Esophagus muscularis mucosa (tissue), 4 donors: ENCODE measurements at regions not wholly inside any gene's neighbourhood (a gene's known extent, or its start where the extent isn't known, plus 50 kb on each side); places are given as distances from the start of the nearest gene placed in this dataset.

ENCODE experiments used
- EP300 ChIP-seq: sonication (generic); formaldehyde crosslinking; IDR thresholded peaks from one replicate; pipeline ENCODE4 v1.6.1; 2017; ENCODE audit warnings: antibody characterized with exemption
- POLR2A ChIP-seq: fragments of 450-650 bp; IDR thresholded peaks from one replicate; pipeline ENCODE4 v1.6.1; 2017; ENCODE audit warnings: antibody characterized with exemption, moderate library complexity, mild to moderate bottlenecking, low read depth
- TF ChIP-seq, protein P1 (sequence below), 3 experiments: fragments of 200-600 bp in 2 of 3; fragments of 450-650 bp in 1 of 3; sonication (generic) in 2 of 3; IDR thresholded peaks; one replicate each; pipeline ENCODE4 v1.5.1; 2017 to 2019; ENCODE audit warnings: antibody characterized with exemption in 3 of 3, mild to moderate bottlenecking in 2 of 3, moderate library complexity in 1 of 3

- TF ChIP-seq, protein P1, sequence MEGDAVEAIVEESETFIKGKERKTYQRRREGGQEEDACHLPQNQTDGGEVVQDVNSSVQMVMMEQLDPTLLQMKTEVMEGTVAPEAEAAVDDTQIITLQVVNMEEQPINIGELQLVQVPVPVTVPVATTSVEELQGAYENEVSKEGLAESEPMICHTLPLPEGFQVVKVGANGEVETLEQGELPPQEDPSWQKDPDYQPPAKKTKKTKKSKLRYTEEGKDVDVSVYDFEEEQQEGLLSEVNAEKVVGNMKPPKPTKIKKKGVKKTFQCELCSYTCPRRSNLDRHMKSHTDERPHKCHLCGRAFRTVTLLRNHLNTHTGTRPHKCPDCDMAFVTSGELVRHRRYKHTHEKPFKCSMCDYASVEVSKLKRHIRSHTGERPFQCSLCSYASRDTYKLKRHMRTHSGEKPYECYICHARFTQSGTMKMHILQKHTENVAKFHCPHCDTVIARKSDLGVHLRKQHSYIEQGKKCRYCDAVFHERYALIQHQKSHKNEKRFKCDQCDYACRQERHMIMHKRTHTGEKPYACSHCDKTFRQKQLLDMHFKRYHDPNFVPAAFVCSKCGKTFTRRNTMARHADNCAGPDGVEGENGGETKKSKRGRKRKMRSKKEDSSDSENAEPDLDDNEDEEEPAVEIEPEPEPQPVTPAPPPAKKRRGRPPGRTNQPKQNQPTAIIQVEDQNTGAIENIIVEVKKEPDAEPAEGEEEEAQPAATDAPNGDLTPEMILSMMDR (IDR thresholded peaks at IDR 0.05), result no peak
- TF ChIP-seq EP300 (no peak), POLR2A (no peak)
Observed at GRCh38 chr3:18650731-18651130, 225.6 kb upstream of the SATB1 start.
